SK-N-SH (cell line): ENCODE measurements at regions not wholly inside any gene's neighbourhood (a gene's known extent, or its start where the extent isn't known, plus 50 kb on each side); places are given as distances from the start of the nearest gene placed in this dataset.

Source experiments
- EP300 ChIP-seq, 2 experiments: IDR thresholded peaks; 2 replicates each; pipeline versions ENCODE4 v1.4.0 to v1.6.1; 2012; ENCODE audit warnings: borderline replicate concordance in 1 of 2, low read depth in 1 of 2, low read length in 1 of 2
- EZH2phosphoT487 ChIP-seq: fragments of 200-600 bp; sonication (generic); IDR thresholded peaks from 2 replicates; pipeline ENCODE4 v1.6.1; 2017; ENCODE audit warnings: low read depth, mixed run types, mild to moderate bottlenecking, antibody characterized with exemption, moderate library complexity, borderline replicate concordance
- GABPA ChIP-seq: IDR thresholded peaks from 2 replicates; pipeline ENCODE4 v1.4.0; 2012; ENCODE audit warnings: low read depth, mild to moderate bottlenecking
- RAD21 ChIP-seq: IDR thresholded peaks from 2 replicates; pipeline ENCODE4 v1.6.1; 2012; ENCODE audit warnings: mild to moderate bottlenecking, low read length
- RXRA ChIP-seq: IDR thresholded peaks from 2 replicates; pipeline ENCODE4 v1.4.0; 2012; ENCODE audit warnings: low read depth, mild to moderate bottlenecking, borderline replicate concordance
- YY1 ChIP-seq: IDR thresholded peaks from 2 replicates; pipeline ENCODE4 v1.4.0; 2012; ENCODE audit warnings: low read depth, mild to moderate bottlenecking
- TF ChIP-seq, protein P1 (sequence below): fragments of 200-600 bp; sonication (generic); IDR thresholded peaks from 2 replicates; pipeline ENCODE4 v1.6.1; 2017; ENCODE audit warnings: antibody characterized with exemption, mild to moderate bottlenecking, moderate library complexity

DNA sequence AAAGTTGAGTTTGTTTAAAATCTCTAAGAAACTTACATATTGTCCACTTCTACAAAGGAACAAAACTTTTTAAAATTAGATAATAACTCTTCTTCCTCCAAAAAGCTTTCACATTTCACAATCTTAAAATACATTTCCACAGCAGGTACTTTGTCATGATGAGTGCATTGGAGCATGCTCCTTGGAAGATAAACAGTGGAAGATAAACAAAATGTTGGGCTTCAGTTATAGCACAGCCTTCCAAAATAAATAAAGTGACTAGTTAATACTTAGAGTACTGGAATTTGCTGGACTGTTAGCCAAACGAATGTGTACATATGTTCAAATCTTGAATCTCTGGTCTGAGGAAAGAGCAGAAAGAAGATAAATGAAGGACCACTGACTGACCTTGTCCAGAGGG, 54.9 kb upstream of the PDE5A start:
- no peak for TF ChIP-seq RAD21
- TF ChIP-seq YY1: no peak
- TF ChIP-seq EP300 (IDR thresholded peaks at IDR 0.05; ENCODE audit: borderline replicate concordance in 1 of 2, low read depth in 1 of 2, low read length in 1 of 2): no peak
- no peak for TF ChIP-seq RXRA
- TF ChIP-seq GABPA: no peak
- TF ChIP-seq, protein P1, sequence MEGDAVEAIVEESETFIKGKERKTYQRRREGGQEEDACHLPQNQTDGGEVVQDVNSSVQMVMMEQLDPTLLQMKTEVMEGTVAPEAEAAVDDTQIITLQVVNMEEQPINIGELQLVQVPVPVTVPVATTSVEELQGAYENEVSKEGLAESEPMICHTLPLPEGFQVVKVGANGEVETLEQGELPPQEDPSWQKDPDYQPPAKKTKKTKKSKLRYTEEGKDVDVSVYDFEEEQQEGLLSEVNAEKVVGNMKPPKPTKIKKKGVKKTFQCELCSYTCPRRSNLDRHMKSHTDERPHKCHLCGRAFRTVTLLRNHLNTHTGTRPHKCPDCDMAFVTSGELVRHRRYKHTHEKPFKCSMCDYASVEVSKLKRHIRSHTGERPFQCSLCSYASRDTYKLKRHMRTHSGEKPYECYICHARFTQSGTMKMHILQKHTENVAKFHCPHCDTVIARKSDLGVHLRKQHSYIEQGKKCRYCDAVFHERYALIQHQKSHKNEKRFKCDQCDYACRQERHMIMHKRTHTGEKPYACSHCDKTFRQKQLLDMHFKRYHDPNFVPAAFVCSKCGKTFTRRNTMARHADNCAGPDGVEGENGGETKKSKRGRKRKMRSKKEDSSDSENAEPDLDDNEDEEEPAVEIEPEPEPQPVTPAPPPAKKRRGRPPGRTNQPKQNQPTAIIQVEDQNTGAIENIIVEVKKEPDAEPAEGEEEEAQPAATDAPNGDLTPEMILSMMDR: no peak
- TF ChIP-seq EZH2phosphoT487: no peak
